ENCODE measurements at regions not wholly inside any gene's neighbourhood (a gene's known extent, or its start where the extent isn't known, plus 50 kb on each side); places are given as distances from the start of the nearest gene placed in this dataset.

DNA sequence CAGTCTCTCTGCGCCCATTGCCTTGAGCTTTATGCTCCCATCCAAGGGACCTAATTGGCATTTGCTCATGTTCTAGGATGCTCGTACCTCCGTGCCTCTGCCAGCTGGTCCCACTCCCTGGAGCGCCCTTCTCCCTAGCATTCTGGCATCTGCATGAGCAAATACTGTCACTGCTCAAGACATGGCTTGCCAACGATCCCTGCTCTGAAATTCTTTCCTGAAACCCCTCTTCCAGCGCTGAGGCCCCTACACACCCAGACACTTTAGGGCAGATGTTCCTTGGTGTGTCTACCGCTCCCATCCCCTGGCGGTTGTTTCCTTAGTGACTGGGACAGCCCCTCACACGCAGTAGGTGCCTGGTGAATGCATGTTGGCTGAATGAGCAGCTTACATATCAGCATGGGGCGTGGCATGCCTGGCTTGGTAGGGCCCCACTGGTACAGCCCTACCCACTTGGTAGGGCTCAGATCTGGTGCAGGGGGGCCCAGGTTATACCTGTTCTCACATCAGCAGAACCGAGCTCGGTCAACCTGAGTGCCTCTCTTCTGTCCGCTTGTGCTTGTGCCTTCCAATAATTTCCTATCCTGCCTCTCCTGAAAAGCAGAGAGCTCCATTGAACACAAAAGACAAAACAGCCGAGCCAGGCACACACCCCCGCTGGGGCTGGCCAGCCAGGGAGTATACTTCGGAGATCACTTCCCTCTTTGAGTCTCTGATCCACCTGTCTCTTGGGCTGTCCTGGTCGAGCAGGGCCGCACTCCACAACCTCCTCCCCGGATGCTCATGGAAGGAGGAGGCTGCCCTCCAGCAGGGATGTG is 59.2 kb downstream of the INHBB start:
- no peak overlapping the region for H2AFZ ChIP-seq (ENCODE audit: control insufficient read depth, low read depth, low read length)
- in situ Hi-C loops (cut with MboI) (no loop called here), intact Hi-C loops (cut with micrococcal nuclease; ENCODE audit: unreplicated experiment) (no loop called here)
- FAIRE-seq: no peak
- H3K27ac ChIP-seq (ENCODE audit: control insufficient read depth, insufficient read depth): no peak overlapping the region
- ChIA-PET SMC1A (ENCODE audit: uncharacterized antibody, unreplicated experiment) (no interaction called here), CTCF (no interaction called here), POLR2A (no interaction called here), RAD21 (ENCODE audit: unreplicated experiment) (no interaction called here)
- no peak for ATAC-seq
- H3K79me2 ChIP-seq (ENCODE audit: control insufficient read depth, insufficient read depth, low read length): no peaks in the 10 kb centered on the region
- H3K9me3 ChIP-seq (replicated peaks; ENCODE audit: control insufficient read depth, insufficient read depth, low read length): peaks cover 2% of the 10 kb centered on the region; the same call in 1 of the 3 replicates
- no peak overlapping the region for H3K4me2 ChIP-seq (ENCODE audit: control insufficient read depth, insufficient read depth)
- no peak overlapping the region for H3K9ac ChIP-seq (ENCODE audit: control insufficient read depth, insufficient read depth, low read length)
- H3K27me3 ChIP-seq (replicated peaks in 1 of 2; ENCODE audit: control insufficient read depth in 2 of 2, insufficient read depth in 2 of 2, low read length in 1 of 2): peaks cover 0 to 2% of the 10 kb centered on the region in 2 experiments; a peak in 2 of 4 replicates
- no peaks in the 10 kb centered on the region for H4K20me1 ChIP-seq (ENCODE audit: control insufficient read depth, insufficient read depth)
- no peak for DNase-seq (ENCODE audit: low read depth, low spot score)
- TF ChIP-seq POU2F2 (IDR thresholded peaks at IDR 0.05; ENCODE audit: borderline replicate concordance, low read depth, low read length) (no peak), ZNF622 (IDR thresholded peaks at IDR 0.05) (no peak), MEF2A (IDR thresholded peaks at IDR 0.05; ENCODE audit: insufficient read depth, low read depth, low read length) (no peak), FOXM1 (IDR thresholded peaks at IDR 0.05; ENCODE audit: low read depth, low read length) (no peak), NR2F1 (conservative IDR thresholded peaks at IDR 0.05) (no peak), RELA (IDR thresholded peaks at IDR 0.05; ENCODE audit: borderline replicate concordance, partially characterized antibody) (no peak), EZH2 (IDR thresholded peaks at IDR 0.05; ENCODE audit: borderline replicate concordance, control insufficient read depth, low read depth, low read length) (no peak), HCFC1 (IDR thresholded peaks at IDR 0.05; ENCODE audit: low read length) (no peak)
- TF ChIP-seq, protein P1, sequence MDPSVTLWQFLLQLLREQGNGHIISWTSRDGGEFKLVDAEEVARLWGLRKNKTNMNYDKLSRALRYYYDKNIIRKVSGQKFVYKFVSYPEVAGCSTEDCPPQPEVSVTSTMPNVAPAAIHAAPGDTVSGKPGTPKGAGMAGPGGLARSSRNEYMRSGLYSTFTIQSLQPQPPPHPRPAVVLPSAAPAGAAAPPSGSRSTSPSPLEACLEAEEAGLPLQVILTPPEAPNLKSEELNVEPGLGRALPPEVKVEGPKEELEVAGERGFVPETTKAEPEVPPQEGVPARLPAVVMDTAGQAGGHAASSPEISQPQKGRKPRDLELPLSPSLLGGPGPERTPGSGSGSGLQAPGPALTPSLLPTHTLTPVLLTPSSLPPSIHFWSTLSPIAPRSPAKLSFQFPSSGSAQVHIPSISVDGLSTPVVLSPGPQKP (IDR thresholded peaks at IDR 0.05; ENCODE audit: low read depth, low read length): no peak
- H3K4me1 ChIP-seq (ENCODE audit: control insufficient read depth, insufficient read depth, low read length): no peaks in the 10 kb centered on the region
- BruUV-seq (replicated peaks): no TSS peak
- WGBS (ENCODE audit: insufficient coverage, insufficient replicate concordance, low lambda C conversion rate, missing lambda C conversion rate): 26% methylated on average over 19 of the region's 19 CpGs
- H3K36me3 ChIP-seq (ENCODE audit: control insufficient read depth in 2 of 2, insufficient read depth in 2 of 2, low read length in 1 of 2): no peaks in the 10 kb centered on the region
- no peak overlapping the region for H3K4me3 ChIP-seq

All from GM12878 (cell line).